OCI-LY7 (cell line): ENCODE measurements at regions not wholly inside any gene's neighbourhood (a gene's known extent, or its start where the extent isn't known, plus 50 kb on each side); places are given as distances from the start of the nearest gene placed in this dataset.

ENCODE experiments used
- BruUV-seq: library from RNA; stranded (reverse); fragments of 400-500 nt; replicated peaks from 2 replicates; lab custom pipeline; 2021; lab: Mats Ljungman, UMichigan
- CTCF ChIA-PET: fragments of 300-600 bp; sonication (Branson Sonifier 250); formaldehyde crosslinking; loops from one replicate; lab custom pipeline; 2022; ENCODE audit warnings: antibody characterized with exemption; ENCODE audit not compliant: unreplicated experiment; lab: Charles Lee
- POLR2A ChIA-PET: fragments of 300-600 bp; sonication (Branson Sonifier 250); formaldehyde crosslinking; loops from one replicate; lab custom pipeline; 2022; ENCODE audit warnings: antibody characterized with exemption; lab: Charles Lee
- DNase-seq: peaks from one replicate; pipeline ENCODE4 v3.0.0-alpha.2; 2015; ENCODE audit warnings: low spot score
- H2AFZ ChIP-seq: fragments of 200-600 bp; sonication (generic), shearing (Covaris generic); 2 replicates; pipeline ENCODE4 v1.6.1; 2014; ENCODE audit warnings: mild to moderate bottlenecking, antibody characterized with exemption, low read length, moderate library complexity
- H3K27ac ChIP-seq: fragments of 200-600 bp; sonication (generic); 2 replicates; pipeline ENCODE4 v1.5.1; 2014; ENCODE audit warnings: mixed run types, low read depth, mild to moderate bottlenecking, moderate library complexity, low read length, inconsistent platforms; ENCODE audit not compliant: poor library complexity, severe bottlenecking
- H3K36me3 ChIP-seq: fragments of 200-600 bp; sonication (generic); 2 replicates; pipeline ENCODE4 v1.6.1; 2014; ENCODE audit warnings: mild to moderate bottlenecking, antibody characterized with exemption, low read length, moderate library complexity, mixed read lengths; ENCODE audit not compliant: insufficient read depth
- H3K4me1 ChIP-seq: fragments of 200-600 bp; sonication (generic); 2 replicates; pipeline ENCODE4 v1.5.1; 2014; ENCODE audit warnings: mild to moderate bottlenecking, low read length; ENCODE audit not compliant: insufficient read depth, poor library complexity, severe bottlenecking
- H3K4me2 ChIP-seq: fragments of 200-600 bp; sonication (generic); 2 replicates; pipeline ENCODE4 v1.6.1; 2014; ENCODE audit warnings: mild to moderate bottlenecking, low read length
- H3K4me3 ChIP-seq: fragments of 200-600 bp; sonication (generic); 2 replicates; pipeline ENCODE4 v1.5.1; 2014; ENCODE audit warnings: mild to moderate bottlenecking, low read depth, low read length; ENCODE audit not compliant: poor library complexity, severe bottlenecking
- H3K79me2 ChIP-seq: fragments of 200-600 bp; sonication (generic); 2 replicates; pipeline ENCODE4 v1.6.1; 2016; ENCODE audit warnings: low read depth, mild to moderate bottlenecking, low read length, moderate library complexity, mixed read lengths; ENCODE audit not compliant: insufficient read depth
- H3K9me2 ChIP-seq: fragments of 200-600 bp; sonication (generic); 2 replicates; pipeline ENCODE4 v1.6.1; 2016; ENCODE audit warnings: mild to moderate bottlenecking, low read length, mixed read lengths; ENCODE audit not compliant: insufficient read depth
- H3K9me3 ChIP-seq: fragments of 200-600 bp; sonication (generic); 2 replicates; pipeline ENCODE4 v1.6.1; 2014; ENCODE audit warnings: mild to moderate bottlenecking, mixed run types, low read length, mixed read lengths
- H4K20me1 ChIP-seq: fragments of 200-600 bp; sonication (generic); 2 replicates; pipeline ENCODE4 v1.6.1; 2014; ENCODE audit warnings: mild to moderate bottlenecking, antibody characterized with exemption, low read length, moderate library complexity, mixed read lengths; ENCODE audit not compliant: insufficient read depth
- CTCF ChIP-seq: fragments of 200-600 bp; sonication (generic); conservative IDR thresholded peaks from 2 replicates; pipeline ENCODE4 v1.5.1; 2014; ENCODE audit warnings: mild to moderate bottlenecking, antibody characterized with exemption, low read length, moderate library complexity, mixed read lengths
- EZH2phosphoT487 ChIP-seq: fragments of 200-600 bp; sonication (generic); IDR thresholded peaks from 2 replicates; pipeline ENCODE4 v1.6.1; 2018; ENCODE audit warnings: low read depth, borderline replicate concordance, mild to moderate bottlenecking, mixed run types, antibody characterized with exemption, low read length, moderate library complexity, mixed read lengths
- intact Hi-C: fragments of 100-400 bp; cut with micrococcal nuclease; formaldehyde crosslinking; loops from one replicate; pipeline ENCODE4 v1.10.0; 2022; ENCODE audit not compliant: unreplicated experiment

GRCh38 chr15:58258501-58259292 lies 120.5 kb downstream of the AQP9 start:
- Histone ChIP-seq H2AFZ (no peak overlapping the region), H3K4me3 (no peak overlapping the region), H3K4me1 (no peaks in the 10 kb centered on the region), H3K9me2 (no peaks in the 10 kb centered on the region), H3K79me2 (no peaks in the 10 kb centered on the region), H3K36me3 (no peaks in the 10 kb centered on the region), H3K9me3 (no peaks in the 10 kb centered on the region), H3K27ac (no peak overlapping the region), H4K20me1 (no peaks in the 10 kb centered on the region), H3K4me2 (no peak overlapping the region)
- CTCF ChIA-PET: no interaction called here
- BruUV-seq: no TSS peak
- no peak for TF ChIP-seq CTCF
- no peak for TF ChIP-seq EZH2phosphoT487
- intact Hi-C loops: no loop called here
- POLR2A ChIA-PET: no interaction called here
- no peak for DNase-seq

- H3K79me2 ChIP-seq: no peaks in the 10 kb centered on the region
- CTCF ChIA-PET: no interaction called here
- intact Hi-C loops: no loop called here
- H4K20me1 ChIP-seq: no peaks in the 10 kb centered on the region
- no peak overlapping the region for H2AFZ ChIP-seq
- no peaks in the 10 kb centered on the region for H3K36me3 ChIP-seq
- POLR2A ChIA-PET: no interaction called here
- no peaks in the 10 kb centered on the region for H3K4me1 ChIP-seq
- BruUV-seq: no TSS peak
- no peaks in the 10 kb centered on the region for H3K9me3 ChIP-seq
- no peak for DNase-seq
- no peak overlapping the region for H3K27ac ChIP-seq
- H3K4me3 ChIP-seq: no peak overlapping the region
- TF ChIP-seq EZH2phosphoT487: no peak
- no peak for TF ChIP-seq CTCF
- H3K4me2 ChIP-seq: no peak overlapping the region
- H3K9me2 ChIP-seq: no peaks in the 10 kb centered on the region
Measured at GRCh38 chr15:58260205-58260724, 122.1 kb downstream of the AQP9 start.

- CTCF ChIA-PET: no interaction called here
- POLR2A ChIA-PET: no interaction called here
- H3K4me3 ChIP-seq: no peak overlapping the region
- no peak overlapping the region for H3K4me2 ChIP-seq
- intact Hi-C loops: no loop called here
- H2AFZ ChIP-seq: no peak overlapping the region
- no peak overlapping the region for H3K27ac ChIP-seq
- no peaks in the 10 kb centered on the region for H3K9me2 ChIP-seq
- H3K4me1 ChIP-seq: no peaks in the 10 kb centered on the region
- TF ChIP-seq CTCF (no peak), EZH2phosphoT487 (no peak)
- no peaks in the 10 kb centered on the region for H3K36me3 ChIP-seq
- H3K9me3 ChIP-seq: no peaks in the 10 kb centered on the region
- H3K79me2 ChIP-seq: no peaks in the 10 kb centered on the region
- BruUV-seq: no TSS peak
- H4K20me1 ChIP-seq: no peaks in the 10 kb centered on the region
- DNase-seq: no peak
Measured at GRCh38 chr15:58260725-58261267, 122.6 kb downstream of the AQP9 start.
